Astrocyte (in vitro differentiated cells and primary cell): ENCODE measurements at regions not wholly inside any gene's neighbourhood (a gene's known extent, or its start where the extent isn't known, plus 50 kb on each side); places are given as distances from the start of the nearest gene placed in this dataset.

Source experiments
- EZH2 ChIP-seq: IDR thresholded peaks from 2 replicates; pipeline ENCODE4 v1.6.1; 2012; ENCODE audit warnings: mild to moderate bottlenecking, low read length, inconsistent platforms; ENCODE audit not compliant: insufficient read depth
- TF ChIP-seq, protein P1 (sequence below): IDR thresholded peaks from 2 replicates; pipeline ENCODE4 v1.5.1; 2011; ENCODE audit warnings: low read depth, mild to moderate bottlenecking, inconsistent platforms, low read length, moderate library complexity; ENCODE audit not compliant: insufficient read depth

GRCh38 chr2:77720115-77720514 lies 197.9 kb upstream of the LRRTM4 start:
- TF ChIP-seq EZH2, result no peak
- TF ChIP-seq, protein P1, sequence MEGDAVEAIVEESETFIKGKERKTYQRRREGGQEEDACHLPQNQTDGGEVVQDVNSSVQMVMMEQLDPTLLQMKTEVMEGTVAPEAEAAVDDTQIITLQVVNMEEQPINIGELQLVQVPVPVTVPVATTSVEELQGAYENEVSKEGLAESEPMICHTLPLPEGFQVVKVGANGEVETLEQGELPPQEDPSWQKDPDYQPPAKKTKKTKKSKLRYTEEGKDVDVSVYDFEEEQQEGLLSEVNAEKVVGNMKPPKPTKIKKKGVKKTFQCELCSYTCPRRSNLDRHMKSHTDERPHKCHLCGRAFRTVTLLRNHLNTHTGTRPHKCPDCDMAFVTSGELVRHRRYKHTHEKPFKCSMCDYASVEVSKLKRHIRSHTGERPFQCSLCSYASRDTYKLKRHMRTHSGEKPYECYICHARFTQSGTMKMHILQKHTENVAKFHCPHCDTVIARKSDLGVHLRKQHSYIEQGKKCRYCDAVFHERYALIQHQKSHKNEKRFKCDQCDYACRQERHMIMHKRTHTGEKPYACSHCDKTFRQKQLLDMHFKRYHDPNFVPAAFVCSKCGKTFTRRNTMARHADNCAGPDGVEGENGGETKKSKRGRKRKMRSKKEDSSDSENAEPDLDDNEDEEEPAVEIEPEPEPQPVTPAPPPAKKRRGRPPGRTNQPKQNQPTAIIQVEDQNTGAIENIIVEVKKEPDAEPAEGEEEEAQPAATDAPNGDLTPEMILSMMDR, result no peak
